ENCODE measurements at regions not wholly inside any gene's neighbourhood (a gene's known extent, or its start where the extent isn't known, plus 50 kb on each side); places are given as distances from the start of the nearest gene placed in this dataset.
"Not testable (repeated sequence)": the region's sequence is repeated elsewhere in the genome, so short reads cannot be mapped to it uniquely, and the experiment has no call there.

GRCh38 chr18:30450927-30451326, 591.6 kb downstream of the DSC3 start:
- intact Hi-C loops (cut with micrococcal nuclease) = no loop called here
- Histone ChIP-seq H3K4me1 (no peaks in the 10 kb centered on the region), H3K27ac (replicated peaks) (no peak overlapping the region), H3K9me3 (replicated peaks) (no peaks in the 10 kb centered on the region), H3K36me3 (no peaks in the 10 kb centered on the region), H3K4me3 (no peak overlapping the region), H3K27me3 (ENCODE audit: low read depth) (no peaks in the 10 kb centered on the region)
- no peak for DNase-seq
- no peak for TF ChIP-seq CTCF (IDR thresholded peaks at IDR 0.05; ENCODE audit: borderline replicate concordance)

GRCh38 chr18:30446605-30447004, 595.9 kb downstream of the DSC3 start:
- TF ChIP-seq CTCF (IDR thresholded peaks at IDR 0.05; ENCODE audit: borderline replicate concordance) = no peak
- H3K27me3 ChIP-seq (ENCODE audit: low read depth) = no peaks in the 10 kb centered on the region
- no peak overlapping the region for H3K4me3 ChIP-seq
- H3K27ac ChIP-seq (replicated peaks) = no peak overlapping the region
- DNase-seq = no peak
- no peaks in the 10 kb centered on the region for H3K4me1 ChIP-seq
- H3K36me3 ChIP-seq = no peaks in the 10 kb centered on the region
- H3K9me3 ChIP-seq (replicated peaks) = no peaks in the 10 kb centered on the region
- intact Hi-C loops (cut with micrococcal nuclease) = no loop called here

- intact Hi-C loops (cut with micrococcal nuclease) = no loop called here
- DNase-seq = no peak
- no peaks in the 10 kb centered on the region for H3K36me3 ChIP-seq
- no peak overlapping the region for H3K4me3 ChIP-seq
- no peak overlapping the region for H3K27ac ChIP-seq (replicated peaks)
- no peak for TF ChIP-seq CTCF (IDR thresholded peaks at IDR 0.05; ENCODE audit: borderline replicate concordance)
- no peaks in the 10 kb centered on the region for H3K9me3 ChIP-seq (replicated peaks)
- no peaks in the 10 kb centered on the region for H3K4me1 ChIP-seq
- H3K27me3 ChIP-seq (ENCODE audit: low read depth) = no peaks in the 10 kb centered on the region
These were observed 598.0 kb downstream of the DSC3 start for GRCh38 chr18:30444544-30444943.

- Histone ChIP-seq H3K4me1 (no peaks in the 10 kb centered on the region), H3K36me3 (no peaks in the 10 kb centered on the region), H3K4me3 (no peak overlapping the region), H3K27ac (replicated peaks) (no peak overlapping the region), H3K27me3 (ENCODE audit: low read depth) (no peaks in the 10 kb centered on the region), H3K9me3 (replicated peaks) (no peaks in the 10 kb centered on the region)
- DNase-seq = no peak
- no peak for TF ChIP-seq CTCF (IDR thresholded peaks at IDR 0.05; ENCODE audit: borderline replicate concordance)
- intact Hi-C loops (cut with micrococcal nuclease) = no loop called here
These were observed 602.2 kb downstream of the DSC3 start for GRCh38 chr18:30440351-30440750.

- intact Hi-C loops (cut with micrococcal nuclease) = no loop called here
- Histone ChIP-seq H3K27me3 (ENCODE audit: low read depth) (no peaks in the 10 kb centered on the region), H3K4me3 (no peak overlapping the region), H3K4me1 (no peaks in the 10 kb centered on the region), H3K36me3 (no peaks in the 10 kb centered on the region), H3K9me3 (replicated peaks) (no peaks in the 10 kb centered on the region), H3K27ac (replicated peaks) (no peak overlapping the region)
- no peak for TF ChIP-seq CTCF (IDR thresholded peaks at IDR 0.05; ENCODE audit: borderline replicate concordance)
- no peak for DNase-seq
These were observed 603.4 kb downstream of the DSC3 start for GRCh38 chr18:30439174-30439573.

GRCh38 chr18:30432349-30432748, 610.2 kb downstream of the DSC3 start:
- no peak overlapping the region for H3K4me3 ChIP-seq
- DNase-seq = no peak
- H3K4me1 ChIP-seq = no peaks in the 10 kb centered on the region
- H3K9me3 ChIP-seq (replicated peaks) = no peaks in the 10 kb centered on the region
- intact Hi-C loops (cut with micrococcal nuclease) = no loop called here
- no peaks in the 10 kb centered on the region for H3K27me3 ChIP-seq (ENCODE audit: low read depth)
- no peak overlapping the region for H3K27ac ChIP-seq (replicated peaks)
- H3K36me3 ChIP-seq = no peaks in the 10 kb centered on the region
- TF ChIP-seq CTCF (IDR thresholded peaks at IDR 0.05; ENCODE audit: borderline replicate concordance) = no peak

GRCh38 chr18:30419399-30419798, 623.1 kb downstream of the DSC3 start:
- intact Hi-C loops (cut with micrococcal nuclease); H3K9me3 ChIP-seq (replicated peaks); DNase-seq: not testable (repeated sequence)

More at GRCh38 chr18:30419399-30419798, 623.1 kb downstream of the DSC3 start:
- not testable (repeated sequence) for H3K27me3 ChIP-seq (ENCODE audit: low read depth); H3K4me1 ChIP-seq; H3K27ac ChIP-seq (replicated peaks); H3K36me3 ChIP-seq; H3K4me3 ChIP-seq
